RCC 7860 (cell line): ENCODE measurements at regions not wholly inside any gene's neighbourhood (a gene's known extent, or its start where the extent isn't known, plus 50 kb on each side); places are given as distances from the start of the nearest gene placed in this dataset.
"Not testable (repeated sequence)": the region's sequence is repeated elsewhere in the genome, so short reads cannot be mapped to it uniquely, and the experiment has no call there.

ENCODE experiments used
- DNase-seq: peaks from one replicate; pipeline ENCODE4 v3.0.0-alpha.2; 2015; ENCODE audit warnings: low spot score
- FAIRE-seq: peaks from 2 replicates; lab custom pipeline; 2012; peaks lifted over from hg19 to GRCh38; lab: Jason Lieb, UNC

GRCh38 chr17:71168053-71168741 is 952.6 kb upstream of the SOX9 start:
- FAIRE-seq, result no peak
- DNase-seq, result no peak

GRCh38 chr17:71170070-71170469 is 950.8 kb upstream of the SOX9 start:
- FAIRE-seq (no peak), DNase-seq (no peak)

- FAIRE-seq (no peak), DNase-seq (no peak)
Observed at GRCh38 chr17:71171270-71171669, 949.5 kb upstream of the SOX9 start.

GRCh38 chr17:71173991-71174390 is 946.8 kb upstream of the SOX9 start:
- FAIRE-seq (no peak), DNase-seq (no peak)

- DNase-seq (no peak), FAIRE-seq (no peak)
Observed at GRCh38 chr17:71176331-71176730, 944.5 kb upstream of the SOX9 start.

GRCh38 chr17:71176928-71177443 is 943.8 kb upstream of the SOX9 start:
- no peak for FAIRE-seq
- DNase-seq, result no peak

- DNase-seq (peak; percentile 28), FAIRE-seq (no peak)
Observed at GRCh38 chr17:71180801-71181385, 939.9 kb upstream of the SOX9 start.

GRCh38 chr17:71183066-71183660 is 937.7 kb upstream of the SOX9 start:
- DNase-seq (no peak), FAIRE-seq (no peak)

GRCh38 chr17:71184716-71185115 is 936.1 kb upstream of the SOX9 start:
- DNase-seq, result no peak
- FAIRE-seq, result no peak

GRCh38 chr17:71187145-71187878 is 933.5 kb upstream of the SOX9 start:
- FAIRE-seq (no peak), DNase-seq (no peak)

GRCh38 chr17:71188811-71189492 is 931.9 kb upstream of the SOX9 start:
- DNase-seq, result peak; percentile 96

GRCh38 chr17:71189493-71189831 is 931.4 kb upstream of the SOX9 start:
- no peak for DNase-seq
- FAIRE-seq, result no peak

More at GRCh38 chr17:71188811-71189492, 931.9 kb upstream of the SOX9 start:
- FAIRE-seq, result peak; percentile 99

GRCh38 chr17:71192039-71192555 is 928.7 kb upstream of the SOX9 start:
- FAIRE-seq (no peak), DNase-seq (no peak)

- DNase-seq (no peak), FAIRE-seq (no peak)
Observed at GRCh38 chr17:71192848-71193247, 928.0 kb upstream of the SOX9 start.

- FAIRE-seq (no peak), DNase-seq (no peak)
Observed at GRCh38 chr17:71200597-71200996, 920.2 kb upstream of the SOX9 start.

GRCh38 chr17:71201639-71202038 is 919.2 kb upstream of the SOX9 start:
- FAIRE-seq (no peak), DNase-seq (no peak)

GRCh38 chr17:71202449-71202848 is 918.4 kb upstream of the SOX9 start:
- DNase-seq (no peak), FAIRE-seq (no peak)

GRCh38 chr17:71203953-71204352 is 916.9 kb upstream of the SOX9 start:
- no peak for DNase-seq
- FAIRE-seq, result peak; percentile 18

- not testable (repeated sequence) for DNase-seq, FAIRE-seq
Observed at GRCh38 chr17:71205951-71206350, 914.9 kb upstream of the SOX9 start.

GRCh38 chr17:71208111-71208704 is 912.6 kb upstream of the SOX9 start:
- peak; percentile 52 for DNase-seq
- no peak for FAIRE-seq
